ENCODE measurements at regions not wholly inside any gene's neighbourhood (a gene's known extent, or its start where the extent isn't known, plus 50 kb on each side); places are given as distances from the start of the nearest gene placed in this dataset.

GRCh38 chr15:69874321-69874720 lies 223.4 kb downstream of the TLE3 start:
- no peak for TF ChIP-seq EZH2 (IDR thresholded peaks at IDR 0.05; ENCODE audit: low read depth)
- TF ChIP-seq CTCF (conservative IDR thresholded peaks at IDR 0.05): no peak

Data from PC-9 (cell line).